Adrenal gland (tissue), 9 donors: ENCODE measurements at regions not wholly inside any gene's neighbourhood (a gene's known extent, or its start where the extent isn't known, plus 50 kb on each side); places are given as distances from the start of the nearest gene placed in this dataset.

Experiments
- DNase-seq, 7 donors: peaks; one replicate each; pipeline ENCODE4 v3.0.0-alpha.2; 2019 to 2020
- H3K27ac ChIP-seq, 5 donors: fragments of 200-600 bp; sonication (generic) in 4 of 5; 1 replicate in 3 of 5; 2 replicates in 2 of 5; pipeline versions ENCODE4 v1.5.1 to v1.8.0; 2016 to 2020; ENCODE audit warnings: mild to moderate bottlenecking in 1 of 5
- H3K27me3 ChIP-seq: fragments of 200-600 bp; 2 replicates; pipeline ENCODE4 v1.8.0; 2021
- H3K36me3 ChIP-seq, 2 donors: fragments of 200-600 bp; replicated peaks in 1 of 2; 1 replicate in 1 of 2; 2 replicates in 1 of 2; pipeline versions ENCODE4 v1.5.1 to v1.8.0; 2018 to 2022
- H3K4me1 ChIP-seq, 2 donors: fragments of 200-600 bp; replicated peaks in 1 of 2; 1 replicate in 1 of 2; 2 replicates in 1 of 2; pipeline versions ENCODE4 v1.5.1 to v1.8.0; 2018 to 2021
- H3K4me3 ChIP-seq, 4 donors: fragments of 200-600 bp; sonication (generic) in 3 of 4; one replicate each; pipeline ENCODE4 v1.5.1; 2016 to 2018
- H3K9me3 ChIP-seq, 3 donors: fragments of 200-600 bp; sonication (generic) in 1 of 3; replicated peaks in 1 of 3; 1 replicate in 2 of 3; 2 replicates in 1 of 3; pipeline versions ENCODE4 v1.5.1 to v1.8.0; 2016 to 2021
- CTCF ChIP-seq, 6 experiments: fragments of 450-650 bp in 4 of 6; fragments of 200-600 bp in 2 of 6; sonication (generic) in 1 of 6; IDR thresholded peaks; 1 replicate in 5 of 6; 2 replicates in 1 of 6; pipeline versions ENCODE4 v1.5.1 to v1.8.0; 2016 to 2021; ENCODE audit warnings: antibody characterized with exemption in 6 of 6, mild to moderate bottlenecking in 2 of 6, moderate library complexity in 1 of 6
- POLR2A ChIP-seq, 2 donors: fragments of 450-650 bp; IDR thresholded peaks; one replicate each; pipeline ENCODE4 v1.6.1; 2017; ENCODE audit warnings: antibody characterized with exemption in 2 of 2, mild to moderate bottlenecking in 2 of 2, moderate library complexity in 1 of 2
- WGBS, 4 donors: extraction: QIAGEN DNeasy Blood & Tissue Kit in 2 of 4; methylation state at CpG; one replicate each; pipeline versions ENCODE4 v1.1.5 to v1.1.7; 2013 to 2017; 5-methylcytosine and 5-hydroxymethylcytosine counted together
- intact Hi-C, 2 donors: fragments of 100-400 bp; cut with DNase I; formaldehyde crosslinking; loops; one replicate each; pipeline versions ENCODE4 v1.14.1 to v1.15.0; 2022 to 2023
- donor health status: healthy with polysubstance abuse.
- donor health status: Bipolar disorder and iron deficiency.
- donor health status: DM: yes; HTN: yes; CAD: no.
- donor health status: DM: no; HTN: no; CAD: no.
- donor health status: DM: no; HTN: no; CAD: no.

GRCh38 chr22:22064580-22064979 lies 82.0 kb upstream of the TOP3B start:
- Histone ChIP-seq H3K9me3 (no peaks in the 10 kb centered on the region), H3K4me1 (peaks cover 0 to 4% of the 10 kb centered on the region in 2 donors), H3K4me3 (no peak overlapping the region), H3K27me3 (no peaks in the 10 kb centered on the region), H3K27ac (no peak overlapping the region), H3K36me3 (no peaks in the 10 kb centered on the region)
- no peak for TF ChIP-seq POLR2A (IDR thresholded peaks at IDR 0.05)
- TF ChIP-seq CTCF (IDR thresholded peaks at IDR 0.05): no peak
- intact Hi-C loops: no loop called here
- DNase-seq: no peak

GRCh38 chr22:22062306-22062793 lies 79.8 kb upstream of the TOP3B start:
- no peak for DNase-seq
- no peaks in the 10 kb centered on the region for H3K36me3 ChIP-seq
- TF ChIP-seq CTCF (IDR thresholded peaks at IDR 0.05) (no peak), POLR2A (IDR thresholded peaks at IDR 0.05) (no peak)
- H3K4me1 ChIP-seq: peaks cover 0 to 4% of the 10 kb centered on the region in 2 donors
- H3K4me3 ChIP-seq: no peak overlapping the region
- no peaks in the 10 kb centered on the region for H3K9me3 ChIP-seq
- 66 to 89% (median 68%) methylated on average over 2 of the region's 2 CpGs for WGBS, 4 donors
- no peaks in the 10 kb centered on the region for H3K27me3 ChIP-seq
- intact Hi-C loops: no loop called here
- H3K27ac ChIP-seq: no peak overlapping the region

GRCh38 chr22:22061085-22062077 lies 78.8 kb upstream of the TOP3B start:
- WGBS, 4 donors: 49 to 62% (median 58%) methylated on average over 7 to 11 of the region's 11 CpGs
- peaks cover 0 to 4% of the 10 kb centered on the region in 2 donors for H3K4me1 ChIP-seq
- no peaks in the 10 kb centered on the region for H3K36me3 ChIP-seq
- H3K27ac ChIP-seq: peak overlapping the region in 2 of 5 donors; percentile 47 to 76
- no peaks in the 10 kb centered on the region for H3K9me3 ChIP-seq
- no peaks in the 10 kb centered on the region for H3K27me3 ChIP-seq
- intact Hi-C loops: no loop called here
- peak in 2 of 7 donors; percentile 29 to 31 for DNase-seq
- TF ChIP-seq POLR2A (IDR thresholded peaks at IDR 0.05) (no peak), CTCF (IDR thresholded peaks at IDR 0.05) (peak in 3 of 6 experiments; percentile 18 to 31 (median 28))
- H3K4me3 ChIP-seq: no peak overlapping the region

- intact Hi-C loops: no loop called here
- TF ChIP-seq CTCF (IDR thresholded peaks at IDR 0.05) (peak in 5 of 6 experiments; percentile 11 to 56 (median 26)), POLR2A (IDR thresholded peaks at IDR 0.05) (no peak)
- no peaks in the 10 kb centered on the region for H3K9me3 ChIP-seq
- no peaks in the 10 kb centered on the region for H3K36me3 ChIP-seq
- H3K27me3 ChIP-seq: no peaks in the 10 kb centered on the region
- H3K4me3 ChIP-seq: no peak overlapping the region
- H3K4me1 ChIP-seq: peaks cover 0 to 4% of the 10 kb centered on the region in 2 donors
- H3K27ac ChIP-seq: peak overlapping the region in 1 of 5 donors; percentile 76
- DNase-seq: peak; percentile 26 to 73 (median 38)
- 52 to 70% (median 62%) methylated on average over 3 to 11 of the region's 11 CpGs for WGBS, 4 donors
These were observed 77.9 kb upstream of the TOP3B start for GRCh38 chr22:22060200-22061084.
